B cell (primary cell): ENCODE measurements at regions not wholly inside any gene's neighbourhood (a gene's known extent, or its start where the extent isn't known, plus 50 kb on each side); places are given as distances from the start of the nearest gene placed in this dataset.
"Not testable (repeated sequence)": the region's sequence is repeated elsewhere in the genome, so short reads cannot be mapped to it uniquely, and the experiment has no call there.

Experiments used
- ATAC-seq: fragments of 200-7000 bp; cut with Tn5 transposase; one replicate; pipeline ENCODE4 v1.10.0; 2021; ENCODE audit warnings: low read depth, mild to moderate bottlenecking, moderate number of reproducible peaks, moderate library complexity
- CTCF ChIA-PET: fragments of 350-600 bp; sonication (Branson Sonifier 250); formaldehyde crosslinking; loops from one replicate; lab custom pipeline; 2021; ENCODE audit warnings: antibody characterized with exemption, inconsistent platforms; lab: Charles Lee
- POLR2A ChIA-PET: fragments of 350-600 bp; sonication (Branson Sonifier 250); formaldehyde crosslinking; loops from one replicate; lab custom pipeline; 2021; ENCODE audit warnings: antibody characterized with exemption; lab: Charles Lee
- DNase-seq: peaks from one replicate; pipeline ENCODE4 v3.0.0; 2013
- H2AFZ ChIP-seq: 2 replicates; pipeline ENCODE4 v1.6.1; 2012; ENCODE audit warnings: mild to moderate bottlenecking, low read depth, low read length; ENCODE audit not compliant: insufficient read depth, poor library complexity, severe bottlenecking
- H3K27ac ChIP-seq, 2 donors: 1 replicate in 1 of 2; 2 replicates in 1 of 2; pipeline ENCODE4 v1.5.1; 2012 to 2013; ENCODE audit warnings: low read length in 2 of 2, mild to moderate bottlenecking in 2 of 2, moderate library complexity in 1 of 2
- H3K27me3 ChIP-seq, 4 experiments: fragments of 200-600 bp in 1 of 4; sonication (generic) in 1 of 4; replicated peaks in 1 of 4; 1 replicate in 2 of 4; 2 replicates in 2 of 4; pipeline versions ENCODE4 v1.6.1 to v1.7.0; 2013 to 2016; ENCODE audit warnings: low read length in 3 of 4, mild to moderate bottlenecking in 2 of 4, mixed read lengths in 1 of 4, moderate library complexity in 1 of 4; ENCODE audit not compliant: insufficient read depth in 4 of 4, control insufficient read depth in 3 of 4; ENCODE audit errors: control extremely low read depth in 1 of 4
- H3K36me3 ChIP-seq, 2 experiments: replicated peaks in 1 of 2; 1 replicate in 1 of 2; 2 replicates in 1 of 2; pipeline versions ENCODE4 v1.6.1 to v1.7.1; 2013; ENCODE audit warnings: low read length in 1 of 2; ENCODE audit not compliant: insufficient read depth in 2 of 2, control insufficient read depth in 1 of 2; ENCODE audit errors: control extremely low read depth in 1 of 2, extremely low read depth in 1 of 2
- H3K4me1 ChIP-seq, 2 donors: fragments of 200-600 bp in 1 of 2; sonication (generic) in 1 of 2; 1 replicate in 1 of 2; 2 replicates in 1 of 2; pipeline versions ENCODE4 v1.5.1 to v1.6.1; 2013 to 2017; ENCODE audit warnings: low read length in 2 of 2; ENCODE audit not compliant: control insufficient read depth in 2 of 2, insufficient read depth in 2 of 2
- H3K4me2 ChIP-seq: replicated peaks from 2 replicates; pipeline ENCODE3; 2012; ENCODE audit warnings: mild to moderate bottlenecking, low read depth, low read length; ENCODE audit not compliant: poor library complexity, severe bottlenecking
- H3K4me3 ChIP-seq, 5 experiments: fragments of 200-600 bp in 1 of 5; sonication (generic) in 1 of 5; 1 replicate in 3 of 5; 2 replicates in 2 of 5; pipeline versions ENCODE4 v1.5.1 to v1.7.0; 2011 to 2016; ENCODE audit warnings: low read length in 4 of 5, mild to moderate bottlenecking in 4 of 5, low read depth in 2 of 5, control low read depth in 1 of 5, moderate library complexity in 1 of 5; ENCODE audit not compliant: insufficient read depth in 1 of 5; ENCODE audit errors: control extremely low read depth in 1 of 5, extremely low read depth in 1 of 5
- H3K79me2 ChIP-seq: fragments of 200-600 bp; sonication (generic); one replicate; pipeline ENCODE4 v1.6.0; 2016; ENCODE audit warnings: low read length; ENCODE audit not compliant: control insufficient read depth, insufficient read depth
- H3K9ac ChIP-seq: fragments of 200-600 bp; sonication (generic); 2 replicates; pipeline ENCODE4 v1.6.1; 2017; ENCODE audit warnings: mild to moderate bottlenecking, low read length, moderate library complexity
- H3K9me3 ChIP-seq, 3 donors: one replicate each; pipeline versions ENCODE4 v1.6.1 to v1.7.1; 2013; ENCODE audit warnings: low read length in 2 of 3; ENCODE audit not compliant: control insufficient read depth in 2 of 3, insufficient read depth in 1 of 3; ENCODE audit errors: control extremely low read depth in 1 of 3
- H4K20me1 ChIP-seq: 2 replicates; pipeline ENCODE4 v1.6.0; 2012; ENCODE audit warnings: mild to moderate bottlenecking, low read length; ENCODE audit not compliant: insufficient read depth, control insufficient read depth, poor library complexity, severe bottlenecking
- H3K27ac Mint-ChIP-seq: one replicate; pipeline ENCODE4 v1.8.0; 2021; ENCODE audit warnings: mixed read lengths
- H3K27me3 Mint-ChIP-seq: one replicate; pipeline ENCODE4 v1.8.0; 2021; ENCODE audit warnings: mixed read lengths
- H3K4me1 Mint-ChIP-seq: one replicate; pipeline ENCODE4 v1.8.0; 2021; ENCODE audit warnings: mixed read lengths
- H3K4me3 Mint-ChIP-seq: one replicate; pipeline ENCODE4 v1.8.0; 2021; ENCODE audit warnings: mixed read lengths
- H3K9me3 Mint-ChIP-seq: one replicate; pipeline ENCODE4 v1.8.0; 2022; ENCODE audit warnings: mixed read lengths; ENCODE audit not compliant: insufficient read depth
- CTCF ChIP-seq: fragments of 200-600 bp; IDR thresholded peaks from one replicate; pipeline ENCODE4 v1.8.0; 2022; ENCODE audit warnings: antibody characterized with exemption, mild to moderate bottlenecking
- EZH2 ChIP-seq: IDR thresholded peaks from 2 replicates; pipeline ENCODE4 v1.6.1; 2012; ENCODE audit warnings: borderline replicate concordance, low read depth, mild to moderate bottlenecking, moderate library complexity, low read length; ENCODE audit not compliant: insufficient read depth, poor library complexity, severe bottlenecking
- WGBS: methylation state at CpG from one replicate; pipeline ENCODE4 v1.1.5; 2013; ENCODE audit warnings: missing lambda C conversion rate; ENCODE audit not compliant: insufficient coverage; 5-methylcytosine and 5-hydroxymethylcytosine counted together
- intact Hi-C: fragments of 100-400 bp; cut with micrococcal nuclease; formaldehyde crosslinking; loops from one replicate; pipeline ENCODE4 v1.10.0; 2022

DNA sequence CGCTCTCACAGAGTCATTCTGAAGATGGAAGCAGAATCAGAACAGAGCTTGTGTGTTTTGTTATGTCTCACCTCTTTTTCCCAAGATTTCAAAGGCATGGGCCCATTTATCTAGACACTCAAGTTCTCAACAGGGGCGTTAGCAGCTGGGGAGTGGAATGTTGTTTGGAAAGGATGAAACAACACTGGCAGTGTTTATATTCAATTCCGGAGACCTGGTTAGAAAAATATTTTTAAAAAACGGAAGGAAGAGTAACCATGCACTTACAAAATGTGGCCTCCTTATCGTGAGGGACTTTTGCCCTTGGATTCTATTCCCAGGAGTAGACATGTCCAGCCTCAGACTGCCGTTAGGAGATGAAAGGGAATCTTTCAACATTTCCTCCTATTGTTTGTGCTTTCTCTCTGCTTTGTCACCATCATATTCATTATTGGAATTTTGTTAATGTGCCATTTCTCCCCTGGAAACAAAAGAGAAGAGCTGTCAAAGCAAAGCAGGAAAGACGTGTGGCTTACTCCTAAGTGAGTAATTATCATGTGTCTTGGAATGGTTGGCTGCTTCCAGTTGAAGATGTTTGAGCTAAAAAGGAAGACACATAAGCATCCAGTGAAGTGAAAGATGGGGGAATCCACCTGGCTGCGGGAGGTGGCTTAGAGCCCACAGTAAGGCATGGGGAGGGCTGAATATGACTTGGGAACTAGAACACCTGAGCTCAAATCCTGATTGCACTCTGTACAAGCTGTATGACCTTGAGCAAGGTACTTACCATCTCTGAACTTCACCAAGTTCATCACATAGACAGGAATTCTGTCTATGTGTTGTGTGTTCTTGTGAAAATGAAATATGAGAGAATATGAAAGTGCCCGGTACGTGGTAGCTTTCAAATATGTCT is 71.7 kb upstream of the JUN start:
- Histone ChIP-seq H3K9ac (no peak overlapping the region), H3K4me1 (peaks cover 33 to 42% of the 10 kb centered on the region in 2 donors), H3K79me2 (no peaks in the 10 kb centered on the region), H3K4me3 (no peak overlapping the region), H3K4me2 (no peak overlapping the region), H3K27ac (no peak overlapping the region), H2AFZ (no peak overlapping the region), H3K36me3 (no peaks in the 10 kb centered on the region), H3K27me3 (no peaks in the 10 kb centered on the region), H4K20me1 (no peaks in the 10 kb centered on the region), H3K9me3 (no peaks in the 10 kb centered on the region)
- ATAC-seq (no peak), DNase-seq (no peak)
- POLR2A ChIA-PET = no interaction called here
- TF ChIP-seq EZH2 = no peak
- no peak for TF ChIP-seq CTCF
- Mint-ChIP-seq H3K4me3 (no peak overlapping the region), H3K9me3 (no peaks in the 10 kb centered on the region), H3K4me1 (peaks cover 47% of the 10 kb centered on the region), H3K27me3 (no peaks in the 10 kb centered on the region), H3K27ac (no peak overlapping the region)
- CTCF ChIA-PET = interaction anchor here (0.8 kb wide), 1 partner anchor 157 kb away, joined by 3 read pairs; no protein-coding TSS in a partner anchor
- WGBS = 93% methylated on average over 3 of the region's 10 CpGs
- intact Hi-C loops = no loop called here

GRCh38 chr1:58856281-58856680 is 72.4 kb upstream of the JUN start:
- not testable (repeated sequence) for H3K4me3 Mint-ChIP-seq

More at GRCh38 chr1:58856281-58856680, 72.4 kb upstream of the JUN start:
- H3K9me3 Mint-ChIP-seq, H3K4me3 ChIP-seq, H4K20me1 ChIP-seq, H3K9me3 ChIP-seq, H3K36me3 ChIP-seq, CTCF ChIA-PET, H3K4me2 ChIP-seq, H3K27me3 ChIP-seq, H3K9ac ChIP-seq, H2AFZ ChIP-seq, DNase-seq, POLR2A ChIA-PET, H3K79me2 ChIP-seq, intact Hi-C loops, H3K27ac ChIP-seq, H3K27ac Mint-ChIP-seq, ATAC-seq, H3K27me3 Mint-ChIP-seq: not testable (repeated sequence)
- H3K4me1 Mint-ChIP-seq = peaks cover 51% of the 10 kb centered on the region
- WGBS = no CpG with 5 or more reads among the region's 1 CpG
- peaks cover 33 to 43% of the 10 kb centered on the region in 2 donors for H3K4me1 ChIP-seq
